Spleen (tissue), 11 donors: ENCODE measurements at regions not wholly inside any gene's neighbourhood (a gene's known extent, or its start where the extent isn't known, plus 50 kb on each side); places are given as distances from the start of the nearest gene placed in this dataset.
A peak's percentile ranks its signal among the peaks of the same experiment; 100 is the strongest.

Experiments
- DNase-seq: peaks from one replicate; pipeline ENCODE4 v3.0.0-alpha.2; 2020
- H3K27ac ChIP-seq, 8 donors: fragments of 200-600 bp; sonication (generic) in 7 of 8; 1 replicate in 4 of 8; 2 replicates in 4 of 8; pipeline versions ENCODE4 v1.5.0 to v1.8.0; 2016 to 2021; ENCODE audit warnings: inconsistent platforms in 4 of 8, mild to moderate bottlenecking in 4 of 8, moderate library complexity in 1 of 8
- H3K27me3 ChIP-seq, 7 donors: fragments of 200-600 bp; sonication (generic) in 6 of 7; replicated peaks in 1 of 7; 1 replicate in 4 of 7; 2 replicates in 3 of 7; pipeline versions ENCODE4 v1.5.0 to v1.8.0; 2016 to 2021; ENCODE audit warnings: inconsistent platforms in 3 of 7, mild to moderate bottlenecking in 1 of 7
- H3K36me3 ChIP-seq, 6 donors: fragments of 200-600 bp; sonication (generic) in 5 of 6; 1 replicate in 4 of 6; 2 replicates in 2 of 6; pipeline versions ENCODE4 v1.5.0 to v1.8.0; 2016 to 2021; ENCODE audit warnings: inconsistent platforms in 2 of 6
- H3K4me1 ChIP-seq, 6 donors: fragments of 200-600 bp; sonication (generic) in 5 of 6; 1 replicate in 3 of 6; 2 replicates in 3 of 6; pipeline versions ENCODE4 v1.5.0 to v1.8.0; 2016 to 2021; ENCODE audit warnings: inconsistent platforms in 3 of 6
- H3K4me3 ChIP-seq, 8 donors: fragments of 200-600 bp; sonication (generic) in 7 of 8; 1 replicate in 4 of 8; 2 replicates in 4 of 8; pipeline versions ENCODE4 v1.5.0 to v1.8.0; 2016 to 2021; ENCODE audit warnings: inconsistent platforms in 4 of 8, mild to moderate bottlenecking in 4 of 8, moderate library complexity in 2 of 8
- H3K9me3 ChIP-seq, 8 donors: fragments of 200-600 bp; sonication (generic) in 7 of 8; 1 replicate in 4 of 8; 2 replicates in 4 of 8; pipeline versions ENCODE4 v1.5.0 to v1.8.0; 2016 to 2021; ENCODE audit warnings: inconsistent platforms in 4 of 8
- POLR2A ChIP-seq, 3 donors: fragments of 450-650 bp; IDR thresholded peaks; one replicate each; pipeline ENCODE4 v1.5.1; 2017; ENCODE audit warnings: antibody characterized with exemption in 3 of 3, mild to moderate bottlenecking in 1 of 3
- POLR2AphosphoS5 ChIP-seq, 3 donors: sonication (generic); formaldehyde crosslinking; IDR thresholded peaks; one replicate each; pipeline ENCODE4 v1.5.1; 2017; ENCODE audit warnings: antibody characterized with exemption in 3 of 3
- WGBS, 5 donors: extraction: QIAGEN DNeasy Blood & Tissue Kit in 3 of 5; methylation state at CpG; one replicate each; pipeline versions ENCODE4 v1.1.5 to v1.1.7; 2013 to 2018; 5-methylcytosine and 5-hydroxymethylcytosine counted together
- intact Hi-C: fragments of 100-400 bp; cut with DNase I; formaldehyde crosslinking; loops from one replicate; pipeline ENCODE4 v1.15.0; 2023; ENCODE audit warnings: low total_unique reads
- TF ChIP-seq, protein P1 (sequence below), 11 experiments: fragments of 200-600 bp in 7 of 11; fragments of 450-650 bp in 4 of 11; sonication (generic) in 4 of 11; IDR thresholded peaks in 8 of 11; conservative IDR thresholded peaks in 3 of 11; 1 replicate in 7 of 11; 2 replicates in 4 of 11; pipeline versions ENCODE4 v1.4.0 to v1.8.0; 2016 to 2021; ENCODE audit warnings: antibody characterized with exemption in 11 of 11, inconsistent platforms in 4 of 11, mild to moderate bottlenecking in 1 of 11
- donor health status: healthy with polysubstance abuse.
- donor health status: DM: no; HTN: no; CAD: no; lungs with moderate emphysema.
- donor health status: DM: no; HTN: no; CAD: no.
- donor health status: Bipolar disorder and iron deficiency.
- donor health status: healthy.
- donor health status: DM: no; HTN: no; CAD: no.
- donor health status: DM: yes; HTN: yes; CAD: no.

DNA sequence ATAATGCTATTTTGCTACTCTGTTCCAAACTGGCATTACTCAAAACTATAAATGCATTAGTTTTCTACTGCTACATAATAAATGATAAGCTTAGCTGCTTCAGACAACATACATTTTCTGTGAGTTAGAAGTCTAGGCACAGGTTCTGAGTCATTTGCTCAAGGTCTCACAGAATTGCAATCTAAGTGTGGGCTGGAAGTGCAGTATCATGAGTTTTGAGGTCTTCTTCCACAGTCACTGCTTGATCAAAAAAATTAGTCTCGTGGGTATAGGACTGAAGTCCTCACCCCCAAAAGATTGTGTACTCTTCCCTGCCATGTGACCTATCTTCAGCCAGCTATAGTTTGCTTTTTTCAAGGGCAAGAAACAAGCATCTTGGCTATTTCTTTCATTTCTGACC lies 676.9 kb downstream of the ADCYAP1 start:
- H3K9me3 ChIP-seq = no peaks in the 10 kb centered on the region
- 53 to 83% (median 76%) methylated on average over 1 of the region's 1 CpG for WGBS, 5 donors
- DNase-seq = no peak
- H3K27me3 ChIP-seq = no peaks in the 10 kb centered on the region
- no peak overlapping the region for H3K27ac ChIP-seq
- H3K36me3 ChIP-seq = no peaks in the 10 kb centered on the region
- TF ChIP-seq POLR2AphosphoS5 (IDR thresholded peaks at IDR 0.05) (no peak), POLR2A (IDR thresholded peaks at IDR 0.05) (no peak)
- TF ChIP-seq, protein P1, sequence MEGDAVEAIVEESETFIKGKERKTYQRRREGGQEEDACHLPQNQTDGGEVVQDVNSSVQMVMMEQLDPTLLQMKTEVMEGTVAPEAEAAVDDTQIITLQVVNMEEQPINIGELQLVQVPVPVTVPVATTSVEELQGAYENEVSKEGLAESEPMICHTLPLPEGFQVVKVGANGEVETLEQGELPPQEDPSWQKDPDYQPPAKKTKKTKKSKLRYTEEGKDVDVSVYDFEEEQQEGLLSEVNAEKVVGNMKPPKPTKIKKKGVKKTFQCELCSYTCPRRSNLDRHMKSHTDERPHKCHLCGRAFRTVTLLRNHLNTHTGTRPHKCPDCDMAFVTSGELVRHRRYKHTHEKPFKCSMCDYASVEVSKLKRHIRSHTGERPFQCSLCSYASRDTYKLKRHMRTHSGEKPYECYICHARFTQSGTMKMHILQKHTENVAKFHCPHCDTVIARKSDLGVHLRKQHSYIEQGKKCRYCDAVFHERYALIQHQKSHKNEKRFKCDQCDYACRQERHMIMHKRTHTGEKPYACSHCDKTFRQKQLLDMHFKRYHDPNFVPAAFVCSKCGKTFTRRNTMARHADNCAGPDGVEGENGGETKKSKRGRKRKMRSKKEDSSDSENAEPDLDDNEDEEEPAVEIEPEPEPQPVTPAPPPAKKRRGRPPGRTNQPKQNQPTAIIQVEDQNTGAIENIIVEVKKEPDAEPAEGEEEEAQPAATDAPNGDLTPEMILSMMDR (IDR thresholded peaks at IDR 0.05 in 8 of 11, conservative IDR thresholded peaks at IDR 0.05 in 3 of 11) = no peak
- intact Hi-C loops = loop anchor here (10.0 kb wide), 1 partner anchor 643 kb away; no protein-coding TSS in a partner anchor
- peaks cover 0 to 4% (median 0%) of the 10 kb centered on the region in 6 donors for H3K4me1 ChIP-seq
- H3K4me3 ChIP-seq = no peak overlapping the region

DNA sequence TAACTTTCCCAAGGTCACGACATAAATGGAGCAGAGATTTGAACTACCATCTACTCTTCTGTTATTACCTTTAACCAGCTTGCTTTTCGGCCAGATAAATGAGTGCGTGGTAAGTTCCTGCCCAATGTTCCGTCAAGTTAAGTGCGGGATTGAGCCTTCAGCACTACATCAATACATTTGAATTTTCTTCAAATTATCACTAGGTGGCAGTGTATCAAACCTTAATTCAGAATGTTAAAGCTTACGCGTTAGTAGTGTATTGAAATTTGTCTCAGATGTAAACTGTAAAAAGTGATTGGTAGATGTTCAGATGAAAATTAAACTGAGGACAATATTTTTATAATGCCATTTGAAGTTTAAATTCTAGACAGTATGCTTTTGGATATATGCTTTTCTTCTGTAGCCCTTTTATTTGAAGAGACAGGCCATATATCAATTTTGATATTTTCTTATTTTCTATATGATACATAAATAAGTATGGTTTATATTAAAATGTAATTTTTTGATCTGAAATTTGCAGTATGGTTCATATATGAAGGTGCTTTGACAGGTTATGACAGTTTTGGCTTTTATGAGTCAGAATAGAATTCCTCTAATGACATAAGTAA lies 681.3 kb downstream of the ADCYAP1 start:
- no peak for TF ChIP-seq POLR2AphosphoS5 (IDR thresholded peaks at IDR 0.05)
- TF ChIP-seq, protein P1 (IDR thresholded peaks at IDR 0.05 in 8 of 11, conservative IDR thresholded peaks at IDR 0.05 in 3 of 11) = peak in 7 of 11 experiments; percentile 32 to 54 (median 41)
- no peak for TF ChIP-seq POLR2A (IDR thresholded peaks at IDR 0.05)
- intact Hi-C loops = loop anchor here (10.0 kb wide), 1 partner anchor 639 kb away; no protein-coding TSS in a partner anchor
- DNase-seq = no peak
- WGBS, 5 donors = 5 to 7% (median 6%) methylated on average over 7 of the region's 7 CpGs
- Histone ChIP-seq H3K4me3 (no peak overlapping the region), H3K4me1 (peaks cover 0 to 4% (median 0%) of the 10 kb centered on the region in 6 donors), H3K36me3 (no peaks in the 10 kb centered on the region), H3K27me3 (no peaks in the 10 kb centered on the region), H3K9me3 (no peaks in the 10 kb centered on the region), H3K27ac (no peak overlapping the region)

DNA sequence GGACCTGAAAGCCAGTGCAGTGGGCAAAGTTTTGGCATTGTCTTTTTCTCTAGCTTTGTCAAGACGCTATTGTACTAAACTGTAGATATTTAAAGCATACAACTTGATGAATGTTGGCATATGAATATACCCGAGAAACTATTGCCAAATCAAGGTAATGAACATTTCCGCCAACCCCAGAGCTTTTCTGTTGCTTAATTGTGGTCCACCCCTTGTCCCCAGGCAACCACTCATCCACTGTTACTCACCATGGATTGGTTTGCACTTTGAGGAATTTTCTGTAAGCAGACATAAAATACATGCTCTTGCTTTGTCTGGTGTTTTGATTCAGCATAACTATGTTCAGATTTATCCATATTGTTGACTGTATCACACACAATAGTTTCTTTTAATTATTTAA lies 688.4 kb downstream of the ADCYAP1 start:
- no peak for DNase-seq
- TF ChIP-seq, protein P1 (IDR thresholded peaks at IDR 0.05 in 8 of 11, conservative IDR thresholded peaks at IDR 0.05 in 3 of 11) = no peak
- TF ChIP-seq POLR2A (IDR thresholded peaks at IDR 0.05) (no peak), POLR2AphosphoS5 (IDR thresholded peaks at IDR 0.05) (no peak)
- Histone ChIP-seq H3K9me3 (no peaks in the 10 kb centered on the region), H3K4me1 (no peaks in the 10 kb centered on the region), H3K4me3 (no peak overlapping the region), H3K36me3 (no peaks in the 10 kb centered on the region), H3K27me3 (no peaks in the 10 kb centered on the region), H3K27ac (no peak overlapping the region)
- WGBS, 5 donors = 62 to 87% (median 78%) methylated on average over 3 of the region's 3 CpGs
- intact Hi-C loops = no loop called here

DNA sequence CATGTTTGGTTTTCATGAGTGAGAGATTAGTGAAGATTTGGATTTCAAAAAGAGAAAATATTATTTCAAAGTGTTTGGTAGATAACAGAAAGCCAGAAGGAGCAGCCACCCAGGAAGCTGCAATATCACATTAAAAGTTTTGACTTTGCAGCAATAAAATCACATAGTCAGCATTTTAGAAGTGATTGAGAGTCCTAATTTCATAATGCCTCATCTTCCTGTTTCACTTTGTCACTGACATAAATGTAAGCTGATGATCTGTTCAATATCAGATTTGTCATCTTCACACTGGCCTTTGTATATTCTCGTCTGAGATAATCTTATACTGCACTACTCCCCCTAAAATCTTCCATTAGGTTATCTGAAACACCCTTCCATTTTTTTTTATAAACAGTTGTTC lies 690.5 kb downstream of the ADCYAP1 start:
- 20 to 51% (median 40%) methylated on average over 1 of the region's 1 CpG for WGBS, 5 donors

More for the DNA sequence above, 690.5 kb downstream of the ADCYAP1 start:
- Histone ChIP-seq H3K9me3 (no peaks in the 10 kb centered on the region), H3K4me3 (no peak overlapping the region), H3K4me1 (no peaks in the 10 kb centered on the region), H3K27me3 (no peaks in the 10 kb centered on the region), H3K27ac (peak overlapping the region in 1 of 8 donors; percentile 16), H3K36me3 (no peaks in the 10 kb centered on the region)
- DNase-seq = no peak
- TF ChIP-seq, protein P1 (IDR thresholded peaks at IDR 0.05 in 8 of 11, conservative IDR thresholded peaks at IDR 0.05 in 3 of 11) = no peak
- TF ChIP-seq POLR2A (IDR thresholded peaks at IDR 0.05) (no peak), POLR2AphosphoS5 (IDR thresholded peaks at IDR 0.05) (no peak)
- intact Hi-C loops = no loop called here
